ENCODE measurements at regions not wholly inside any gene's neighbourhood (a gene's known extent, or its start where the extent isn't known, plus 50 kb on each side); places are given as distances from the start of the nearest gene placed in this dataset.
"Not testable (repeated sequence)": the region's sequence is repeated elsewhere in the genome, so short reads cannot be mapped to it uniquely, and the experiment has no call there.

DNA sequence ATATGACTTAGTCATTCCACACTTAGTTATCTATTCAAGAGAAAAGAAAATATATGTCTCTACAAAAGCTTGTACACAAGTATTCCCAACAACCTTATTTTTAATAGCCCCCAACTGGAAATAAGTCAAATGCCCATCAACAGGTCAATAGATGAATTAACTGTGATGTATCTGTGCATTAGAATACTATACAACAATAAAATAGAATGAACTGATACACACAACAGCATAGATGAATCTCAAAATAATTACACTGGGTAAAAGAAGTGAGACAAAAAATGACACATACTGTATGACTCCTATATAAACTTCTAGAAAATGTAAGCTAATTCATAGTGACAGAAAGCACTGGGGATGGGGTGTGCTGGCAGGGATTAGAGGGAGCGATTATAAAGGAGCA lies 354.1 kb upstream of the DIPK2B start:
- DNase-seq (ENCODE audit: low read depth) = no peak
- TF ChIP-seq, protein P1, sequence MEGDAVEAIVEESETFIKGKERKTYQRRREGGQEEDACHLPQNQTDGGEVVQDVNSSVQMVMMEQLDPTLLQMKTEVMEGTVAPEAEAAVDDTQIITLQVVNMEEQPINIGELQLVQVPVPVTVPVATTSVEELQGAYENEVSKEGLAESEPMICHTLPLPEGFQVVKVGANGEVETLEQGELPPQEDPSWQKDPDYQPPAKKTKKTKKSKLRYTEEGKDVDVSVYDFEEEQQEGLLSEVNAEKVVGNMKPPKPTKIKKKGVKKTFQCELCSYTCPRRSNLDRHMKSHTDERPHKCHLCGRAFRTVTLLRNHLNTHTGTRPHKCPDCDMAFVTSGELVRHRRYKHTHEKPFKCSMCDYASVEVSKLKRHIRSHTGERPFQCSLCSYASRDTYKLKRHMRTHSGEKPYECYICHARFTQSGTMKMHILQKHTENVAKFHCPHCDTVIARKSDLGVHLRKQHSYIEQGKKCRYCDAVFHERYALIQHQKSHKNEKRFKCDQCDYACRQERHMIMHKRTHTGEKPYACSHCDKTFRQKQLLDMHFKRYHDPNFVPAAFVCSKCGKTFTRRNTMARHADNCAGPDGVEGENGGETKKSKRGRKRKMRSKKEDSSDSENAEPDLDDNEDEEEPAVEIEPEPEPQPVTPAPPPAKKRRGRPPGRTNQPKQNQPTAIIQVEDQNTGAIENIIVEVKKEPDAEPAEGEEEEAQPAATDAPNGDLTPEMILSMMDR (IDR thresholded peaks at IDR 0.05; ENCODE audit: low read depth, low read length) = no peak
- H3K4me3 ChIP-seq (ENCODE audit: low read depth, low read length) = no peak overlapping the region

DNA sequence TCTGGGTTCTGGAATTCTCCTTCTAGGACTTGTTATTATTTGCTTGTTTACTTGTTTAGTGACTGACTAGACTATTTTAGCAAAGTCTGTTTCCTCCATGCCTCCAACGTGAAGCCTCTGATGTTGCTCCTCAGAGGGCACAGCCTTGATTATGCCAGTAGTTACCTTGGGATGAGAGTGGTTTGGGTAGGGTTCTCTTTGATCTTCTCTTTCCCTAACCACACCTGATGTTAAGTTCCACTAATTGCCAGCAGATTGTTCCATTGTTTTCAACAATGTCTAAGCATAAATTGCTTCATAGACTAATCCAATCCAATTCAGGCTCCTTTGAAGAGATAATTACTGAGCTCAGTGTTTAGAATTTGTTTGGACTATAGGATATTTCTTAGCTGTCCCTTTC lies 352.7 kb upstream of the DIPK2B start:
- no peak for DNase-seq (ENCODE audit: low read depth)
- no peak overlapping the region for H3K4me3 ChIP-seq (ENCODE audit: low read depth, low read length)
- TF ChIP-seq MYC (IDR thresholded peaks at IDR 0.05; ENCODE audit: low read depth, low read length) = no peak
- TF ChIP-seq, protein P1 (IDR thresholded peaks at IDR 0.05; ENCODE audit: low read depth, low read length) = no peak
- TF ChIP-seq, protein P2, sequence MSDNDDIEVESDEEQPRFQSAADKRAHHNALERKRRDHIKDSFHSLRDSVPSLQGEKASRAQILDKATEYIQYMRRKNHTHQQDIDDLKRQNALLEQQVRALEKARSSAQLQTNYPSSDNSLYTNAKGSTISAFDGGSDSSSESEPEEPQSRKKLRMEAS (IDR thresholded peaks at IDR 0.05; ENCODE audit: low read depth, low read length) = no peak
- TF ChIP-seq POLR2A (IDR thresholded peaks at IDR 0.05; ENCODE audit: extremely low read depth, insufficient read length) = no peak

DNA sequence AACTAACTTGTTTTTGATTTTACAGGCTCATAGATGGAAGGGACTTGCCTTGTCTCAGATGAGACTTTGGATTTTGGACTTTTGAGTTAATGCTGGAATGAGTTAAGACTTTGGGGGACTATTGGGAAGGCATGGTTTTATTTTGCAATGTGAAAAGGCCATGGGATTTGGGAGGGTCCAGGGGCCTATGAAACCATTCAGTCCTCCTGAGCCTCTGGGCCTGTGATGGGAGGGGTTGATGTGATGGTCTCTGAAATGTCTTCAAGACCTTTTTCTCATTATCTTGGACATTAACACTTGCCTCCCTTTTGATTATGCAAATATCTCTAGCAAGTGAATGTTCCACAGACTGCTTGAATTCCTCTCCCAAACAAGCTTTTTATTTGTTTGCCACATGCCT lies 346.0 kb upstream of the DIPK2B start:
- H3K4me3 ChIP-seq (ENCODE audit: low read depth, low read length); DNase-seq (ENCODE audit: low read depth): not testable (repeated sequence)

DNA sequence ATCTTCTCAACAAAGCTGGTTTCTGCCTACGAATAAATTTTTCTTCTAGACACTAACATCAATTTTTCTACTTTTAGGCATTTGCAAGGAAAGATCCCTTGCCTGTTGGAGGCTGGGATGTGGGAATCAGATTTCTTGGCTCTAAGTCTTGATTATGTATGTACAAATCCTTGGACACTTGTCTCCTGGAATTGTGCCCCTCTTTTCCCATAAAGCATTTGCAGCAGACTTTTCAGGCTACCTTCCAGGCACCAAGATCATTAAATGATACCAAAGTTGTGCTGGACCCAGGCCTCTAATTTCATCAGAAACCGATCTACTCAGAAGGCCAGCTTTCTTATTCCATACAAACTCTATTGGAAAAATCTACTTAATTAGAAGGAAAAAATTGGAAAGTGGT lies 339.5 kb upstream of the DIPK2B start:
- TF ChIP-seq, protein P2 (IDR thresholded peaks at IDR 0.05; ENCODE audit: low read depth, low read length) = no peak
- no peak for TF ChIP-seq MYC (IDR thresholded peaks at IDR 0.05; ENCODE audit: low read depth, low read length)
- TF ChIP-seq, protein P1 (IDR thresholded peaks at IDR 0.05; ENCODE audit: low read depth, low read length) = no peak
- no peak overlapping the region for H3K4me3 ChIP-seq (ENCODE audit: low read depth, low read length)
- DNase-seq (ENCODE audit: low read depth) = no peak

DNA sequence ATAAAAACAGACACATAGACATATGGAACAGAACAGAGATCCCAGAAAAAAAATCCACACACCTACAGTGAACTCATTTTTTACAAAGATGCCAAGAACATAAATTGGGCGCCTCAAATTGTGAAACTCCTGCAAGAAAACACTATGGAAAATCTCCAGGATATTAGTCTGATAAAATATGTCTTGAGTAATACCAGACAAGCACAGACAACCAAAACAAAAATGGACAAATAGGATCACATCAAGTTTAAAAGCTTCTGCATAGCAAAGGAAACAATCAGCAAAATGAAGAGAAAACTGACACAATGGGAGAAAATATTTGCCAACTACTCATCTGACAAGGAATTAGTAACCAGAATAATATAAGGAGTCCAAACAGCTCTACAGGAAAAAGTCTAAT lies 337.3 kb upstream of the DIPK2B start:
- no peak overlapping the region for H3K4me3 ChIP-seq (ENCODE audit: low read depth, low read length)
- TF ChIP-seq, protein P1 (IDR thresholded peaks at IDR 0.05; ENCODE audit: low read depth, low read length) = no peak
- TF ChIP-seq, protein P2 (IDR thresholded peaks at IDR 0.05; ENCODE audit: low read depth, low read length) = no peak
- TF ChIP-seq POLR2A (IDR thresholded peaks at IDR 0.05; ENCODE audit: extremely low read depth, insufficient read length) (no peak), MYC (IDR thresholded peaks at IDR 0.05; ENCODE audit: low read depth, low read length) (no peak)
- DNase-seq (ENCODE audit: low read depth) = no peak

DNA sequence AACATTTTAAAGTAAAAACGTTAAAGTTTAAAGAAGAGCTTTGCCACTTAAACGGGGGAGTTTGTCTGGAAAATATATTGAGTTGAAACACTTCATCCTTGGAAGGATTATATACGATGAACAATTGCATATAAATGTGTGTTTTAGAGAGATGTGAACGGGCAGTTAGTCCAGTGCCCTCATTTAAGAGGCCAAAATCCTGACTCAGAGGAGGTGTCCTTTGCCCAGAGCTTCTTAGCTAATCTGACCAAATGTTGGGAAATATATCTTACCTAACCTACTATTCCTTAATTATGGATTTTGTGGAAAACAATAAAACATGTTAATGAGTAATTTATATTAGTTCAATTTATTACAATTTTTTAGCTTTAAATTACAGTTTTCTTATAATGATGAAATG lies 327.2 kb upstream of the DIPK2B start:
- H3K4me3 ChIP-seq (ENCODE audit: low read depth, low read length) = no peak overlapping the region
- no peak for DNase-seq (ENCODE audit: low read depth)
- TF ChIP-seq MYC (IDR thresholded peaks at IDR 0.05; ENCODE audit: low read depth, low read length) (no peak), POLR2A (IDR thresholded peaks at IDR 0.05; ENCODE audit: extremely low read depth, insufficient read length) (no peak)
- TF ChIP-seq, protein P1 (IDR thresholded peaks at IDR 0.05; ENCODE audit: low read depth, low read length) = no peak
- TF ChIP-seq, protein P2 (IDR thresholded peaks at IDR 0.05; ENCODE audit: low read depth, low read length) = no peak

Measured in NB4 (cell line).